GM21723 (cell line): ENCODE measurements at regions not wholly inside any gene's neighbourhood (a gene's known extent, or its start where the extent isn't known, plus 50 kb on each side); places are given as distances from the start of the nearest gene placed in this dataset.

Source experiments
- ATAC-seq: cut with Tn5 transposase; IDR thresholded peaks from one replicate; pipeline ENCODE4 v1.9.1; 2021; ENCODE audit warnings: mild to moderate bottlenecking, moderate library complexity; ENCODE audit not compliant: unreplicated experiment

DNA sequence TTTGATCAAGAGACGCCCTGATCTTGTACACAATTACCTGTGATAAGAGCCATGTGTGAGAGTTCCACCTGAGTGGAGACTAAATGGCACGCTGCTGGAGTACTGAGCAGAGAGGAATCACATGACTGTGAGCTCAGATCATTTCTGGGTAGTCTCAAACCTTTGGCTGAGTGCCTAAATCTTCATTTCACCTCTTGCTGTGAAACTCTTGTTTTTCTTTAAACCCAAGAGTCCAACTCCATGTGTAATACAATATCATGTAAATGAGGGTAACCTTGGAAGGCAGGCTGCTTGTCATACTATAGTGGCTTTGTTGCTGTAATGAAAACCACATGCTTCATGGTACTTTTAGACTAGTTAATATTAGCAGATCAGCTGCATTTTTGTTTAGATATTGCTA is 156.9 kb downstream of the CAND1 start:
- no peak for ATAC-seq

DNA sequence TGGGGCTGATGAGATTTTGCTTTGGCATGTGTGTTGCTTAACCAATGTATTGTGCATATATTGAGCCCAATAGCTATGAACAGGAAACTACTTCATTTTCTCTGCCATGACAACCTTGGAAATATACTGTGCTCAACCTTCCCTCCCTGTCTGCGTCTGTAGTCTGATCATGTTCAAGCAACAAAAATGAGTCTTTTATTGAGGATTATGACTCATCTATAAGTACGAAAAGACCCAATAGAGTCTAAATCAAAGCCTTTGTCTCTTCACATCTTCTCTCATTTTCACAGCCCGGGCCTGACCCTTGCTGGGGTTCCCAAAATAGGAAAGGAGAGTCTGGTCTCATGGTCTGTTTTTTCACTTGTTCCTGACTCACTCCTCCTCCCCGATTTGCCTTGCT is 158.2 kb downstream of the CAND1 start:
- ATAC-seq: no peak

DNA sequence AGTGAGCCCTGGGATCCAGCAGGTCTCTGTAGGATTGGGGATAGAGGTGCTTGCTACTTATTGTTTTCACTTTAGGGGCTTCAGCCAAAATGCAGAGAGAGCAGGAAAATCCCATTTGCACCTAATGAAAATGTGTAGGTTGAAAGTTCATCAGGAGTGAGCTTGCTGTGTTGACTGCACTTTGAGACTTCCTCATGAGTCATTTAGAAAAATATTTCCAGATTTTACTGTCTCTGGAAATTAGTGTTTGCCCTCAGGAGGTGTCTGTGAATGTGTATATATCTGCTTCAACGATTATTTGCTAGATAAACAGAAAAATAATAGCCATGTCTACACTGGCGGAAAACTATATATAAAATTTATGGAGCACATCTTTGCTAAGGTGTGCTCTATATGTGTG is 159.3 kb downstream of the CAND1 start:
- ATAC-seq: no peak

DNA sequence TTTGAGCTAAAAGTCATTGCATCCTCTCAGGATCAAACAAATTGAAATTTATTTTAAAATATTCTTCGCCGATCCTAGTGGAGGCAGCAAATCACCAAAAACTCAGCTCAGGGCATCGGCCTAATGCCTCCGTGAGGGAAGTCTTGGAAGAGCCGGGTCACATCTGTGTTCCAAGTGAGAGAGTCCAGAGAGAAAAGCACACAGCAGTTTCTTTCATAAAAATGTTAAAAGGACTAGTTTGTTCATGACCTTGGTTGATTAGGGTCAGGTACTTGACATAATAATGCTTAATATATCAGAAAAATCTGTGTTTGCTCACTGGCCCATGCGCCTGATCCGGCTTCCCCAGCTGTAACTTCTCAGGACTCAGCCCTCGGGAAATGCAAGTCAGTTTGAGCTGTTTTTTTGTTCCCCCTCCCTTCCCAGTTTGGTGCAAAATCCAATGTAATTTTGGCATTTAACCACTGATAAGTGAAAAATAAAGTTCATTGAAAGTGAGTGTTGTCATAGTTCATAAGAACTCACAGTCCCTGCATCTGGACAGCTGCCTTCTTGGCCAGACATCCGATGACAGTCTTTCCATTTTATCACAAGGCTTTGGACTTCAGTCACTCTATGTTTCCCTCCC is 161.7 kb downstream of the CAND1 start:
- ATAC-seq: no peak

DNA sequence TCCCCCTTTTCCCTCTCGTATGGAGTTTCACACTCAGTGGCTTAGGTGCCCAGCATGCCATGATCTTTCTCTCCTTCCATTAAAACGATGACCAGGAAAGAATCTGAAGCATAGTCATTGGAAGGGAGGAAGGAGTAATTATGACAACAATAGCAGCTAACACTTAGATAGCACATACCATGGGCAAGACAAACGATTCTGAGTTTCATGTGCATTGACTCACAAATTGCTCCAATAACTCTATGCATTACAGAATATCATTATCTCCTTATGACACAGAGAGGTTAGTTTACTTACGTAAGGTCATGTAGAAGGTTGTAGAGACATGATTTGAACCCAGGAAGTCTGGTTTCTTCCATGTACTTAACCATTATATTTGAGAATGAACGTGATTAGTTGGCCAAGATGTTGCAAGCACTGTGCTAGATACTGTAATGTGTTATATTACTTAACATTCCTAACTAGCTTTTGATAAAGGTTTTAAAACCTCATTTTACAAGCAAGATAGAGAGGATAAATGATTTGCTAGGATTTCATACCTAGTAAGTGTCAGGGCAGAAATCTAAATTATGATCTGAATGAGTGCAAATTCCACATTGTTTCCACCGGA is 162.4 kb downstream of the CAND1 start:
- no peak for ATAC-seq

DNA sequence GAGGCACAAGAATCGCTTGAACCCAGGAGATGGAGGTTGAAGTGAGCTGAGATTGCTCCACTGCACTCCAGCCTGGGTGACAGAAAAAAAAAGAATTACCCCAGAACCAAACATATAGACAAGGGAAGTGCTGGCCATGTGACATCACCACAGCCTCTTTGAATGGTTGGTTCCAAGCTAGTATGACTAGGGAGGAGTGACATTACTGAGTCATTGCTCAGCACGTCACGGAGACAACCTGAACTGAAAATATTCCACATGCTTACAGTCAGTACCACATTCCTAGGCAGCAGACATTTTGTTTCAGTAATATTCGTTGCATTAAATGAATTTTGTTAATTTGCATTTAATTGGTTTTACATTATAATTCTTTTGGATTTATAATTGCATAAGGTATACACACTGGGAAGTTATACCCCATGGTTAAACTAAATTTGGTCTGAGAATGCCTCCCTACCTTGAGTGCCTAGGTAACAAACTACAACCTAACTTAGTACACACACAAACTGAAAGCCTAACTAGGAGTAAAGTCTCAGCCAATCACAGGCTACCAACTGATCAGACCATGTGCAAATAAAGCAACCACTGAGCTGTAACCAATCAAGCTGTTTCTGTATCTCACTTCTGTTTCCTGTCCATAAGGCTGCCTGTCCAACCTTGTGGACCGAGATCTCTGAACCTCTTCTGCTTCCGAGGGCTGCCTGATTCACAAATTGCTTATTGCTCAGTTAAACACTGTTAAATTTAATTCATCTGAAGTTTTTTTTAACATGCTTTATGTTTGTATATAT is 164.4 kb downstream of the CAND1 start:
- peak; percentile 87 for ATAC-seq

DNA sequence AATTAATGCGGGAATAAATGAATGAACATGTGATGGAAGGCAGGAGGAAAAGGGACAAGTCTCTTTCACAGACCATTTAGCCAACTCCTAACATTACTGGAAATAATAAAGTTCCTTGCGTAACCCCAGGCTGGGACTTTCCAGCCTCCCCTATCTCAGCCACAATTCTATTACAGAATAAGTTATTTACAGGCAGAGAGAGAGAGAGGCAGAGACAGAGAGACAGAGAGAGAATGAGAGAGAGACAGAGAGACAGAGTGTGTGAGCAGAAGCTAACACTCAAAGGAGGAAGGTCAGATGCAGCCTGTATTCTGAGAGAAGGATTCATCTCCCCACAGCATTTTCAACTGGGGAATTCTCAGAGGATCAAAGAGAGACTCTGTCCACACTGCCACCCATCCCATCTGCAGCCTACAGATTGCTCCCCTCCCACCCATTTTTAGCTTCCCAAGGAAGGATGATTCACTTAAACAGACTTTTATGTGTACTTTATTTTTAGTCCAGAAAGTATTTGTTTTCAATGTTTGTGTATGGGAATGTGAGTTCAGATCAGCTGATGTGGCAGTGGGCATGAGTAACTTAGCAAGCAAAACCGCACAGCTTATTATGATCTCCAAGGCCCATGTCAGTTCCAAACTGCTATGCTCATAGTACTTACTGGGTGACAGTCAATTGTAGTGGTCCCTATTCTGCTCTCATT is 165.7 kb downstream of the CAND1 start:
- no peak for ATAC-seq

DNA sequence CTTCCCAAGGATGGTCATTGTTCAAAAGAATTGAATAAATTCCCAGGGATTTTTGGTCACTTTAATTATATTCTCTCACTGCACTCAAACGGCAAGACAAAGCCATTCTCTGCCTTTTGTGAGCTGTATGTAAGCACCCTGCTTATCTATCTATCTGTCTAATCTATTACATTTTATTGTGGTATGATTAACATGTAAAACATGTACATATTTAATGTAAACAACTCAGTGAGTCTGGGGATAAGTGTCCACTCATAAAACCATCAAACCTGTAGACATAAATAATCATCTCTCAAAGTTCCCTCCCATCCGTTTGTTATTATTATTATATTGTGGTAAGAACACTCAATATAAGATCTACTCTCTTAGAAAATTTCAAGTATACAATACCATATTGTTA is 167.1 kb downstream of the CAND1 start:
- ATAC-seq: no peak

DNA sequence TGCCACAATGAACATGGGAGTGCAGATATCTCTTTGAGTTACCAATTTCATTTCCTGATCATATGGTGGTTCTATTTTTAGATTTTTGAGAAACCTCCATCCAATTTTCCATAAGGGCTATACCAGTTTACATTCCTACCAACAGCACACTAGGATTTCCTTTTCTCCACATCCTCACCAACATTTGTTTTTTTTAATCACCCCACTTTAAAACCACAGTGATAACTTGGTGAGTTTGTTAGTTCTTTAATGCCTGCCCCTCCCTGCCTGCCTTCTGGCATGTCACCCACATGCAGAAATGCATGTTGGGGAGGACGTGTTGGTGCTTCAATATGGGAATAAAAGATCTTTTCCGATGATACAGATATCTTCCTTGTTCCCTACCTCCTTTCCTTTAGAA is 167.9 kb downstream of the CAND1 start:
- ATAC-seq: no peak

DNA sequence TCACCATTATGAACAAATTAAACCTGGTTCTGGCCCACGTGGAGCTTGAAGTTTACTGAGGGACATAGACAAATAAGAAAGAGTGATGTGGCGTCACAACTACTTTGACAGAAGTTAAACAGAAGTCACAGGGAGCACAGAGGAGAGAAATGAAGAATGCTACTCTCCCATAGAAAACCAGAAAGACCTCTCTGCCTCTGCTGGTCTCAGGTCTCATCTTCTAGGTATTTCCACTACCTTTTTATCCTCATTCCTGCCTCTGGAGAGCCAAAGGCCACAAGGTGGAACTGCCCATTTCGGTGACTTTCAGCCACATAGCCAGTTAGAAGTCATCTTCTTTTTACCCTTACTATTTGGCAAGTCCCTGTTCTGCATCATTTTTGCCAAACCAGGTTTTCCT is 170.5 kb downstream of the CAND1 start:
- ATAC-seq: no peak

DNA sequence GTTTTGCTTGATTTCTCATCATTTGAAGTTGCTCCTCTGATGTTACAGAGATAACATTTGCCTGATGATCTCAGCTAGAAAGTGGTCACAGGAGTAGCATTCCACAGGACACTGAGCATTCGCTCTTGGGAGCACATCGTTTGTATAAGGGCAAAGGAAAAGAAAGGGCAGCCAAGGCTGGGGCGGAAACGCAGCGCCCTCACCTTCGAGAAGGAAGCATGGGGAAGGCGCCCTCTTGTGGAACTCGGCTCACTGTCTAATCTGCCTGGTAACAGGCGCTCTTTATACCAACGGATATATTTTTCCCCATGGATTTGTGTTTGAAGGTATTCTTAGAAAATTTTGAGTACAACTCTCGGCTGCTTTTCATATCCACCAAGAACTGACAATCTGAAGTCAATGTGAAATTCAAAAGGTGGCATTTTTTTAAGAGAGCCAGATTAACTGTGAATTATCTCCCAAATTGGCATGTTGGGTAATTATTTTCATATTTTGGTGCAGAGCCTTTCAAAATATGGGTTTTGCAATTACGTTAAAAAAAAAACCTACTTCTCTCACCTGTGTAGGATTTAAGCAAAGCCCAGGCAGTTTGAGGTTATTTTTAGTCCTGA is 172.7 kb downstream of the CAND1 start:
- ATAC-seq: peak; percentile 98

DNA sequence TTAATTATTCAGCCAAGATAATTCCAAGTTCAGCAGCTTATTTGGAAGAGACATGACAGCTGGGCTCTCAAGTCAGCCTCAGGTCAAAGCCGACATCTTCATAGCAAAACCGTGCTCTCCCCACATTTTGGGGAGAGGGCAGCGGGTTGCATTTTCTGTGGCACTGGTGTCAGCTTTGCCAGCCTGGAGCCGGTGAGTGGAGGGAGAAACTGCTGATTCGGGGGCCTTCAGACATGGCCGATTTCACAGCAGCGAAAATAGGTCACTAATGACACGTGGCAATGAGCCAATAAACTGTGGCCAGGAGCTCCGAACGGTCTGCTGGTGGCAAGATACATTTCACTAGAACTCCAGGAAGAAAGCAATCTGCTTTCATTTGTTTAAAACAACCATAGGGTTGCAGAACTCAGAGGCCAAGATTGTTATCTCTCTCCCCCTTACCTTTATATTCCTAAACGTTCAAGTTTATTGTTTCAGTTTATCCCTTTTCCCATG is 173.2 kb downstream of the CAND1 start:
- ATAC-seq: no peak

DNA sequence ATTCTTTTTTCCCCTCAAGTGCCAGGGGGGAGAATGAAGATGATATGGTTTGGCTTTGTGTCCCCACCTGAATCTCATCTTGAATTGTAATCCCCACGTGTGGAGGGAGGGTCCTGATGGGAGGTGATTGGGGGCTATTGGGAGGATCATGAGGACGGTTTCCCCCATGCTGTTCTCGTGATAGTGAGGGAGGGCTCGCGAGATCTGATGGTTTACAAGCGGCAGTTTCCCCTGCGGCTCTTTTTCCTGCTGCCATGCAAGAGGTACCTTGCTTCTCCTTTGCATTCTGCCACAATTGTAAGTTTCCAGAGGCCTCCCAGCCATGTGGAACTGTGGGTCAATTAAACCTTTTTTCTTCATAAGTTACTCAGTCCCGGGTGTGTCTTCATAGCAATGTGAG is 173.7 kb downstream of the CAND1 start:
- ATAC-seq: no peak

DNA sequence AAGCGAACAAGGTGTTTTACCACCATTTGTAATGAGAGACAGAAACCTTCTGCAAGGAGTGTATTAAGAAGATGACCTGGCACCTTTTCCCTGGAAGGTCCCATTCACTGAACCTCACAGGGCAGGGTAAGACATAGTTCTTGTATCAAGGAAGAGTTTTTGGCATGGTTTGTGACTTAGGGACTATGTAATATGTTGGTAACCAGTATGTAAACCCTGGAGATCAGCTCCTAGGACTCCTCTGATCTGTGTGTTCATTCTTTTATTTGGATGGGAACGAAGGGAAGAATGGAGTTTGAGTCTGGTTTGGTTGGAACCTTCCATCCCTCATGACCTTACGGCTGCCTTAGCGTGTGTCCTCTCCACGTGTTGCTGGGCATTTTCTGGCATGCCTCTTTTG is 175.4 kb downstream of the CAND1 start:
- ATAC-seq: no peak

DNA sequence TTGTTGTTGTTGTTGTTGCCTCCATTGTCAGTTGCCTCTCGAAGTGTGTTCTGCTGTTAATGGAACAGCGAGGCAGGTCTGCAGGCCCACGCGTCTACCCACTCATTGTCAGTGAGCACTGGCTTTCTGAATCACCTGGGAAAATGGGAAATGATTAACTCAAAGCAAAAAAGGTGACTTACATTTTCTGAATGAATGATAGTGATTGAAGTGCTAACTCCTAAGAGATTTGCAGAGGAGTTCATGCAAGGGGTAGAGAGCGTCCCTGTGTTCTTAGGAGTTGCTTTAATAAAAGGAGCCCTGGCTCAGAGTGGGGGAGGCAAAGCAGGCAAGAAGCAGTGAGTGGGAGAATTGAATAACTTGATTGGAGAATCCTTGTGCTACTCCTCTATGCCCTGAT is 177.6 kb downstream of the CAND1 start:
- no peak for ATAC-seq

DNA sequence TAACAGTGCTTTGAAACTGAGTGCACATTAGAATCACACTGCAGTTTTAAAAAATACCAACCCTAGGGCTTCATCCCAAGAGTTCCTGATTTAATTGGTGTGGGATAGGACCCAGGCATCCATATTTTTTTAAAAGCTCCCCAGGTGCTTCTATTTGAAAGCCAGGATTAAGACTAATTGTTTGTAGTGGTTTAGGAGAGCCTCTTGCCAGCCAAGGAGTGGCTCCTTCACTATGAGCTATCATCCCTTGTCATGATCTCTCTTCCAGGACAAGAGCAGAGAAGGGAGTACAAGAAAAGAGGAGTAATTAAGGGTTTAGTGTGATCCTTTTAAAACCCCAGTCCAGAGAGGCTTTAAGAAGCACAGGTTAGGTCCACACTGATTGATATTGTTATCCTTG is 178.0 kb downstream of the CAND1 start:
- no peak for ATAC-seq

DNA sequence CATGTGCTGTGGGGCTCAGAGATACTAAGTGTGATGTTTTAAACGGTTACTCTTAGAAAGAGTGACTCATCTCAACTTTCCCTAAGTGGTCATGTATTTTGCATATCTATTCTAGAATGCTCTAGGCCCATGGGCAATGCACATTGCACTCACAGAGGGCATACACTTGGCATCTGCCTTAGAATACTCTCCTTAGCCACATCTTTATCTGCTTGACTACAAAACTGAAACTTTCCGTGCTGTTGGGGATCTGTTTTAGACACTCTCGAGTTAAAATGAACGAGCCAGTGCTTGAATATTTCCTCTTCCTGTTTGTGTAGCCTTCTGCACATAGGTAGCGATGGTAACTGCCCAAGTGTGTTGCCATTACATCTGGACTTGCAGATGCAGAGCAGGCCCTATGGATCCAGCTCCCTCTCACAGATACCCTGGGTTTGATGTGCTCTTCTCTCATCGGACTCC is 180.5 kb downstream of the CAND1 start:
- ATAC-seq: peak; percentile 74

DNA sequence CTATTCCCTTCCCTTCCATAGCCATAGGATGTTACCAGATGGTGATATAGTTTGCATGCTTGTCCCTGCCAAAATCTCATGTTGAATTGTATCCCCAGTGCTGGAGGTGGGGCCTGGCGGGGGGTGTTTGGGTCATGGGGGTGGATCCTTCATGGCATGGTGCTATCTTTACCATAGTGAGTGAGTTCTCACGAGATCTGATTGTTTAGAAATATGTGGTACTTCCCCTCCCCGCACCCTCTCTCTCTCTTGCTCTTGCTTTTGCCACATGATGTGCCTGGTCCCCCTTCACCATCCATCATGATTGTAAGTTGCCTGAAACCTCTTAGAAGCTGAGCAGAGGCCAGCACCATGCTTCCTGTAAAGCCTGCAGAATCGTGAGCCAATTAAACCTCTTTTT is 181.3 kb downstream of the CAND1 start:
- ATAC-seq: no peak

DNA sequence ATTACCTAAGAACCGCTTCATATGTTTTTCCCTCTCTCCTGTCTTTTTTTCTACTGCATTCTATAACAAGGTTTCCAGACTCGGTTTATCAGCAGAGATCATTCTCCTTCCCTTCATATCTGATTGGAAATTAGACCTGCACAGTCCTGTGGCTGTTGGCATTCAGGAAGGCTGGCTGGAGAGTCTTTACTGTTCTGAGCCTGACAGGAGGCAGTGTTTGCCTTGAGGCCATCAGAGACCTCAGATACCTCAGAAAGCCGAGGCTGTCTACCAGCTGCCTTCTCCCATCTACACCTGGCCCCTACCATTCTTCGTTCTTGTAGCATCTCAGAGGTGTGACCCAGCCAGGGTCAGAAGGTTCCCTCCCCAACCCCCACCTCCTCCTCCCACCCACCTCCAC is 182.0 kb downstream of the CAND1 start:
- ATAC-seq: no peak

DNA sequence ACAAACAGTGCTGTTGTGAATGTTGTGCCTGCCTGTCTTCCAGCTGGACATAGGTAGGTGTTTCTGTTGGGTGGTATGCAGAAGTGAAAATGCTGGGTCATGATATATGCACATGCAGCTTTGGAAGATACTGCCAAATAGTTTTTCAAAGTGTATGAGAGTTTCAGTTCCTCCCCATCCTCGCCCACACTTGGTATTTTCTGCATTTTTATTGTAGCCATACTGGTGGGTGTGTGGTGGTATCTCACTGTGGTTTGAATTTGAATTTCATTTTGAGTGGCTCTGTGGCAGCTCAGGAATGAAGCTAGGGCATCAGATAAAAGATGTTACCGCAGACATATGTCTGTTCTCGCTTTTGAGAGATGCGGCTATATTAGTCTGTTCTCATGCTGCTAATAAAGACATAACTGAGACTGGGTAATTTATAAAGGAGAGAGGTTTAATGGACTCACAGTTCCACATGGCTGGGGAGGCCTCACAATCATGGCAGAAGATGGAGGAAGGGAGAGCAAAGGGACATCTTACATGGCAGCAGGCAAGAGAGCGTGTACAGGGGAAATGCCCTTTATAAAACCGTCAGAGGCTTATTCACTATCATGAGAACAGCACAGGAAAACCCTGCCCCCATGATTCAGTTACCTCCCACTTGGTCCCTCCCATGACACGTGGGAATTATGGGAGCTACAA is 183.1 kb downstream of the CAND1 start:
- peak; percentile 68 for ATAC-seq
